Type B pancreatic cell (in vitro differentiated cells): ENCODE measurements at regions not wholly inside any gene's neighbourhood (a gene's known extent, or its start where the extent isn't known, plus 50 kb on each side); places are given as distances from the start of the nearest gene placed in this dataset.

Source experiments
- DNase-seq: peaks from one replicate; pipeline ENCODE4 v3.0.0; 2021; ENCODE audit warnings: mixed read lengths; ENCODE audit not compliant: unreplicated experiment; ENCODE audit errors: extremely low spot score
- H3K27ac Mint-ChIP-seq: 2 replicates; pipeline ENCODE4 v1.8.0; 2021; ENCODE audit warnings: mild to moderate bottlenecking, mixed read lengths
- H3K27me3 Mint-ChIP-seq: 2 replicates; pipeline ENCODE4 v1.8.0; 2021; ENCODE audit warnings: mixed read lengths
- H3K36me3 Mint-ChIP-seq: 2 replicates; pipeline ENCODE4 v1.8.0; 2021; ENCODE audit warnings: mixed read lengths
- H3K4me1 Mint-ChIP-seq: one replicate; pipeline ENCODE4 v1.8.0; 2021; ENCODE audit warnings: mixed read lengths; ENCODE audit not compliant: unreplicated experiment
- H3K4me3 Mint-ChIP-seq: 2 replicates; pipeline ENCODE4 v1.8.0; 2021; ENCODE audit warnings: mild to moderate bottlenecking, mixed read lengths
- H3K9me3 Mint-ChIP-seq: 2 replicates; pipeline ENCODE4 v1.8.0; 2021; ENCODE audit warnings: mixed read lengths
- TF ChIP-seq, protein P1 (sequence below): fragments of 200-600 bp; sonication (generic); conservative IDR thresholded peaks from 2 replicates; pipeline ENCODE4 v1.5.0; 2021; ENCODE audit warnings: antibody characterized with exemption, mild to moderate bottlenecking

DNA sequence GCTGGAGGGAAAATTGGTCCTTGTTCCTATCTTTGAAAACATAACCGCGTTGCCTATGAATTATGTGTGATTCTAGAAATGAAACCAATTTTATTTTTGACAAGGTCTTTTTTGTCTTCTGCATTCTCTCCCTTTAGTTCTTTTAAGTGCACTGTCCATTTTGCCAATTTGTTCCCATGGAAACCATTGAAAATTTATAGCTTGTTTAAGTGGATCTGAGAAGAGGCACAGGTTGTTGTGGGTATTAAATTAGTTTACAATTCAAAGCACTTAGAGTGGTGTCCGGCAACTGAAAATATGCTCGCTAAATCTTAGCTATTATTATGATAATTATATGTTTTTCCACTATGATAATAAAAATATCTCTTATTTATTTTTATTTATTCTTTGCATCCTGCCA lies 107.5 kb upstream of the FSHR start:
- Mint-ChIP-seq H3K36me3 (no peaks in the 10 kb centered on the region), H3K27ac (no peak overlapping the region), H3K4me1 (peaks cover 7% of the 10 kb centered on the region), H3K4me3 (no peak overlapping the region), H3K9me3 (no peaks in the 10 kb centered on the region), H3K27me3 (no peaks in the 10 kb centered on the region)
- DNase-seq = no peak
- TF ChIP-seq, protein P1, sequence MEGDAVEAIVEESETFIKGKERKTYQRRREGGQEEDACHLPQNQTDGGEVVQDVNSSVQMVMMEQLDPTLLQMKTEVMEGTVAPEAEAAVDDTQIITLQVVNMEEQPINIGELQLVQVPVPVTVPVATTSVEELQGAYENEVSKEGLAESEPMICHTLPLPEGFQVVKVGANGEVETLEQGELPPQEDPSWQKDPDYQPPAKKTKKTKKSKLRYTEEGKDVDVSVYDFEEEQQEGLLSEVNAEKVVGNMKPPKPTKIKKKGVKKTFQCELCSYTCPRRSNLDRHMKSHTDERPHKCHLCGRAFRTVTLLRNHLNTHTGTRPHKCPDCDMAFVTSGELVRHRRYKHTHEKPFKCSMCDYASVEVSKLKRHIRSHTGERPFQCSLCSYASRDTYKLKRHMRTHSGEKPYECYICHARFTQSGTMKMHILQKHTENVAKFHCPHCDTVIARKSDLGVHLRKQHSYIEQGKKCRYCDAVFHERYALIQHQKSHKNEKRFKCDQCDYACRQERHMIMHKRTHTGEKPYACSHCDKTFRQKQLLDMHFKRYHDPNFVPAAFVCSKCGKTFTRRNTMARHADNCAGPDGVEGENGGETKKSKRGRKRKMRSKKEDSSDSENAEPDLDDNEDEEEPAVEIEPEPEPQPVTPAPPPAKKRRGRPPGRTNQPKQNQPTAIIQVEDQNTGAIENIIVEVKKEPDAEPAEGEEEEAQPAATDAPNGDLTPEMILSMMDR = no peak

DNA sequence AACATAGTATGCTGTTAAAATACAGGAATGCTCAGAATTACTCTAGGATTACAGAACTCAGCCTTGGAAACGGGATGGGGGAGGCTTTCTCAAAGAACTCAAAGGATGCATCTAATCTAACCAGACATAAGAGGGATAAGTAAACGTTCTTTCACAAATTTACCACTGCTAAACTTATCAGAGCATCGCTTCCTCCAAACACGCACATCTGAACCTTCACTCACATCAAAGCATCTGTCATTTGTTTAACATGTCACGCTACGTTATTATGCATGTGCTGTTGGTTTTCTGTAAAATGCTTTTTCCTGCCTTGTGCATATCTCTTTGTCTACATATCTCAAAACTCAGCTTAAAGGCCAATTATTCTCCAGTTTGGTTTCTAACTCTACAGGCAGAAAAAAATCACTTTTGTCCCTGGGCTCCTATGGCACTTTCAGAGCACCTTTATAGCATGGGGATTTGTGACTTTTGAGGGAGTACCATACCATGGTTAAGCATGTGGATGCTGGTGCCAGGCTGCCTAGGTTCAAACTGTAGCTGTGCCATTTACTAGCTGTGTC lies 106.7 kb upstream of the FSHR start:
- Mint-ChIP-seq H3K27me3 (no peaks in the 10 kb centered on the region), H3K4me3 (no peak overlapping the region), H3K4me1 (peaks cover 7% of the 10 kb centered on the region), H3K9me3 (no peaks in the 10 kb centered on the region), H3K27ac (no peak overlapping the region), H3K36me3 (no peaks in the 10 kb centered on the region)
- DNase-seq = no peak
- TF ChIP-seq, protein P1 = no peak

DNA sequence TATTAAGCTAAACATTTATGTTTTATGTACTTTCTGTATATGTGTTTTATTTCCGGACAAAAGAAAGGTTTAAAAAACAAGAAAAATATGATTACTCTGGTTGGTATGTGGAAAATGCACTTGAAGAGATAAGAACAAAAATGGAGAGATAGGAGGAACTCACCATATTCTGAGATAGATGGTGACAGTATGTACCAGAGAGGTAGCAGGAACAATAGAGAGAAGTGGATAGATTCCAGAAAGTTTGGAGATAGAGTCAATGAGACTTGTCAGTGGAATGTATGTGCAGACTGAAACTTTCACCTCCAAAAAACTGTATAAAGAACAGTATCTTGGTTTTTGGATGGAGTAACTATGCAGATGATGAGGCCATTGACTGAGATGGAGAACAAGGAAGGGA lies 105.6 kb upstream of the FSHR start:
- H3K27ac Mint-ChIP-seq = no peak overlapping the region
- no peaks in the 10 kb centered on the region for H3K27me3 Mint-ChIP-seq
- no peaks in the 10 kb centered on the region for H3K4me1 Mint-ChIP-seq
- no peak overlapping the region for H3K4me3 Mint-ChIP-seq
- TF ChIP-seq, protein P1 = no peak
- H3K36me3 Mint-ChIP-seq = no peaks in the 10 kb centered on the region
- DNase-seq = no peak
- H3K9me3 Mint-ChIP-seq = no peaks in the 10 kb centered on the region

GRCh38 chr2:49255409-49255971 lies 101.2 kb upstream of the FSHR start:
- no peak overlapping the region for H3K4me3 Mint-ChIP-seq
- no peaks in the 10 kb centered on the region for H3K27me3 Mint-ChIP-seq
- DNase-seq = no peak
- no peaks in the 10 kb centered on the region for H3K9me3 Mint-ChIP-seq
- H3K36me3 Mint-ChIP-seq = no peaks in the 10 kb centered on the region
- TF ChIP-seq, protein P1 = peak; percentile 35
- H3K27ac Mint-ChIP-seq = no peak overlapping the region
- no peaks in the 10 kb centered on the region for H3K4me1 Mint-ChIP-seq

DNA sequence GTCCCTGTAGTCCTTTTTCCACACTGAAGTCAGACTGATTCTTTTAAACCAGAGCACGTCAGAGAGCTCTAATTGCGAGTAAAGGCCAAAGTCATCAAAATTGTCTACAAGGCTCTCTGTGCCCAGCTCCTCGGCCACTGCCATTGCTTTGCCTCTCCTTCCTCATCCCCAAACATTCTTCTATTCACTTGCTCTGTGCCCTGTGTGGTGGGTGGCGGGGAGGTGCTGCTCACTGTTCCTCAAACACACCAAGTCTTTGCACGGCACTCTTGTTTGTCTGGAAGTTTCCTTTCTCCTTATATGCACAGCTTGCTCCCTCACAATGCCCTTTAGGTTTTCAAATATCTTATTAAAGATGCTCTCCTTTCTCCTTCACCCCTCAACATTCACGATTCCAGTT lies 100.1 kb upstream of the FSHR start:
- Mint-ChIP-seq H3K9me3 (no peaks in the 10 kb centered on the region), H3K27me3 (no peaks in the 10 kb centered on the region), H3K36me3 (no peaks in the 10 kb centered on the region), H3K4me1 (no peaks in the 10 kb centered on the region), H3K4me3 (no peak overlapping the region), H3K27ac (no peak overlapping the region)
- DNase-seq = no peak
- TF ChIP-seq, protein P1 = no peak

DNA sequence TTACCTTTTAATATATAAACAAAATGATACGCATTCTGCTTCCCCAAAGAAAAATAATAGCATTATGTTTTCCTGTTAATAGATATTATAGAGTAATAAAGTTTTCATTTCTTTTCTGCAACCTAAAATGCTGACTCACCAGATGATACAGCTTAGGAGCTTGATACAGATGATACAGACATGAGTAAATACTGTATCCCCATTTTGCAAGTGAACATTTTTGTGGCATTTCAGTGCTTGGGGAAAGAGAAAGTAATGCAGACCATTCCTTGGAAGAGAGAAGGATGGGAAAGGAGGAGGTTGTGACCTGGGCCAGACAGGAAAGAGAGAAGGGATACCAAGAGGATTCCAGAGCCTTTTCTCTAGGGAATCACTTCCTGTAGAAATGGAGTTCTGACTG lies 97.5 kb upstream of the FSHR start:
- Mint-ChIP-seq H3K4me1 (no peaks in the 10 kb centered on the region), H3K9me3 (no peaks in the 10 kb centered on the region), H3K27ac (no peak overlapping the region), H3K36me3 (no peaks in the 10 kb centered on the region), H3K4me3 (no peak overlapping the region), H3K27me3 (no peaks in the 10 kb centered on the region)
- TF ChIP-seq, protein P1 = no peak
- no peak for DNase-seq
